ENCODE measurements at regions not wholly inside any gene's neighbourhood (a gene's known extent, or its start where the extent isn't known, plus 50 kb on each side); places are given as distances from the start of the nearest gene placed in this dataset.
A peak's percentile ranks its signal among the peaks of the same experiment; 100 is the strongest.
"Not testable (repeated sequence)": the region's sequence is repeated elsewhere in the genome, so short reads cannot be mapped to it uniquely, and the experiment has no call there.

GRCh38 chr1:146448877-146449246 is 220.0 kb upstream of the NOTCH2NLA start:
- not testable (repeated sequence) for H4K20me1 ChIP-seq (replicated peaks; ENCODE audit: insufficient read depth); H3K9me3 Mint-ChIP-seq
- ATAC-seq, result peak; percentile 72

GRCh38 chr1:146448212-146448876 is 219.5 kb upstream of the NOTCH2NLA start:
- H3F3A ChIP-seq (replicated peaks; ENCODE audit: low read depth); DNase-seq (ENCODE audit: low spot score); H3K4me3 Mint-ChIP-seq; H3K36me3 Mint-ChIP-seq (ENCODE audit: low read depth); H3K4me1 ChIP-seq (ENCODE audit: insufficient read depth); H3K4me1 Mint-ChIP-seq; H3K9me2 ChIP-seq (ENCODE audit: insufficient read depth); H3K27ac ChIP-seq (ENCODE audit: low read depth); H3K36me3 ChIP-seq (ENCODE audit: insufficient read depth); H4K20me1 ChIP-seq (replicated peaks; ENCODE audit: insufficient read depth); H3K27me3 Mint-ChIP-seq (ENCODE audit: insufficient read depth, low read depth, poor library complexity); H2AFZ ChIP-seq; H3K79me2 ChIP-seq (replicated peaks; ENCODE audit: insufficient read depth); H3K9me3 Mint-ChIP-seq; H3K27me3 ChIP-seq (ENCODE audit: insufficient read depth); H3K27ac Mint-ChIP-seq: not testable (repeated sequence)
- Histone ChIP-seq H3K4me3 (peak overlapping the region; percentile 34; the same call in 1 of the 2 replicates), H3K4me2 (peak overlapping the region; percentile 64)
- peak; percentile 90 for ATAC-seq
- peak; percentile 22 to 54; a peak in 3 of 4 replicates for TF ChIP-seq CTCF (conservative IDR thresholded peaks at IDR 0.05; ENCODE audit: low read depth in 2 of 2)

More at GRCh38 chr1:146448877-146449246, 220.0 kb upstream of the NOTCH2NLA start:
- Histone ChIP-seq H3K4me2 (peak overlapping the region; percentile 64; the same call in 1 of the 2 replicates), H3K4me3 (peak overlapping the region; percentile 34; the same call in 1 of the 2 replicates)
- H3K79me2 ChIP-seq (replicated peaks; ENCODE audit: insufficient read depth); H3K4me1 Mint-ChIP-seq; H3K36me3 ChIP-seq (ENCODE audit: insufficient read depth); DNase-seq (ENCODE audit: low spot score); H3K36me3 Mint-ChIP-seq (ENCODE audit: low read depth); H3K4me1 ChIP-seq (ENCODE audit: insufficient read depth); H2AFZ ChIP-seq; H3K27ac ChIP-seq (ENCODE audit: low read depth); H3K4me3 Mint-ChIP-seq; H3K27ac Mint-ChIP-seq; H3K27me3 Mint-ChIP-seq (ENCODE audit: insufficient read depth, low read depth, poor library complexity); H3K27me3 ChIP-seq (ENCODE audit: insufficient read depth); H3F3A ChIP-seq (replicated peaks; ENCODE audit: low read depth); H3K9me2 ChIP-seq (ENCODE audit: insufficient read depth): not testable (repeated sequence)

- peak overlapping the region; percentile 59; the same call in 2 of the 3 replicates for H3K4me3 Mint-ChIP-seq
- H2AFZ ChIP-seq; H3K4me1 Mint-ChIP-seq; H3K36me3 Mint-ChIP-seq (ENCODE audit: low read depth); H3K27me3 ChIP-seq (ENCODE audit: insufficient read depth); H3F3A ChIP-seq (replicated peaks; ENCODE audit: low read depth); H3K27ac ChIP-seq (ENCODE audit: low read depth); H3K9me3 Mint-ChIP-seq; H3K27ac Mint-ChIP-seq; H4K20me1 ChIP-seq (replicated peaks; ENCODE audit: insufficient read depth); H3K4me1 ChIP-seq (ENCODE audit: insufficient read depth); H3K36me3 ChIP-seq (ENCODE audit: insufficient read depth); H3K9me2 ChIP-seq (ENCODE audit: insufficient read depth); ATAC-seq; H3K79me2 ChIP-seq (replicated peaks; ENCODE audit: insufficient read depth); H3K27me3 Mint-ChIP-seq (ENCODE audit: insufficient read depth, low read depth, poor library complexity): not testable (repeated sequence)
- H3K4me3 ChIP-seq, result peak overlapping the region; percentile 51
- H3K4me2 ChIP-seq, result peak overlapping the region; percentile 77; the same call in 1 of the 2 replicates
- DNase-seq (ENCODE audit: low spot score), result peak; percentile 10
These were observed 215.0 kb upstream of the NOTCH2NLA start for GRCh38 chr1:146443871-146444222.

GRCh38 chr1:146443088-146443870 is 214.5 kb upstream of the NOTCH2NLA start:
- H3K36me3 ChIP-seq (ENCODE audit: insufficient read depth); H4K20me1 ChIP-seq (replicated peaks; ENCODE audit: insufficient read depth); H3K4me1 Mint-ChIP-seq; H3K27ac Mint-ChIP-seq; H3K9me3 Mint-ChIP-seq; H3K4me1 ChIP-seq (ENCODE audit: insufficient read depth); H3K27me3 ChIP-seq (ENCODE audit: insufficient read depth); H3K9me2 ChIP-seq (ENCODE audit: insufficient read depth); H3K27ac ChIP-seq (ENCODE audit: low read depth); H3K27me3 Mint-ChIP-seq (ENCODE audit: insufficient read depth, low read depth, poor library complexity); H2AFZ ChIP-seq; H3K36me3 Mint-ChIP-seq (ENCODE audit: low read depth); H3K79me2 ChIP-seq (replicated peaks; ENCODE audit: insufficient read depth); H3F3A ChIP-seq (replicated peaks; ENCODE audit: low read depth): not testable (repeated sequence)
- DNase-seq (ENCODE audit: low spot score) (peak; percentile 1), ATAC-seq (peak; percentile 59)
- peak overlapping the region; percentile 14; the same call in 1 of the 3 replicates for H3K4me3 Mint-ChIP-seq
- peak overlapping the region; percentile 77 for H3K4me2 ChIP-seq
- peak overlapping the region; percentile 43; the same call in 1 of the 2 replicates for H3K4me3 ChIP-seq

- not testable (repeated sequence) for H3F3A ChIP-seq (replicated peaks; ENCODE audit: low read depth); H3K9me2 ChIP-seq (ENCODE audit: insufficient read depth); H3K36me3 ChIP-seq (ENCODE audit: insufficient read depth); H3K27me3 Mint-ChIP-seq (ENCODE audit: insufficient read depth, low read depth, poor library complexity); H3K4me3 Mint-ChIP-seq; H3K36me3 Mint-ChIP-seq (ENCODE audit: low read depth); H3K79me2 ChIP-seq (replicated peaks; ENCODE audit: insufficient read depth); H4K20me1 ChIP-seq (replicated peaks; ENCODE audit: insufficient read depth); H3K4me1 ChIP-seq (ENCODE audit: insufficient read depth); H3K4me1 Mint-ChIP-seq; H3K27ac ChIP-seq (ENCODE audit: low read depth); H3K4me2 ChIP-seq; H3K4me3 ChIP-seq; H3K9me3 Mint-ChIP-seq; ATAC-seq; DNase-seq (ENCODE audit: low spot score); H3K27me3 ChIP-seq (ENCODE audit: insufficient read depth); H2AFZ ChIP-seq; H3K27ac Mint-ChIP-seq
These were observed 209.7 kb upstream of the NOTCH2NLA start for GRCh38 chr1:146438543-146438942.

GRCh38 chr1:146416642-146417041 is 187.8 kb upstream of the NOTCH2NLA start:
- H4K20me1 ChIP-seq (replicated peaks; ENCODE audit: insufficient read depth), result not testable (repeated sequence)

More at GRCh38 chr1:146416642-146417041, 187.8 kb upstream of the NOTCH2NLA start:
- not testable (repeated sequence) for H3K9me2 ChIP-seq (ENCODE audit: insufficient read depth); H3K4me1 ChIP-seq (ENCODE audit: insufficient read depth); H3K4me2 ChIP-seq; H3K4me3 Mint-ChIP-seq; H3F3A ChIP-seq (replicated peaks; ENCODE audit: low read depth); ATAC-seq; H3K36me3 Mint-ChIP-seq (ENCODE audit: low read depth); H3K27me3 ChIP-seq (ENCODE audit: insufficient read depth); H3K27me3 Mint-ChIP-seq (ENCODE audit: insufficient read depth, low read depth, poor library complexity); H2AFZ ChIP-seq; H3K79me2 ChIP-seq (replicated peaks; ENCODE audit: insufficient read depth); H3K36me3 ChIP-seq (ENCODE audit: insufficient read depth); DNase-seq (ENCODE audit: low spot score); H3K9me3 Mint-ChIP-seq; H3K4me3 ChIP-seq; H3K4me1 Mint-ChIP-seq; H3K27ac Mint-ChIP-seq; H3K27ac ChIP-seq (ENCODE audit: low read depth)
